Mesendoderm (in vitro differentiated cells): ENCODE measurements at regions not wholly inside any gene's neighbourhood (a gene's known extent, or its start where the extent isn't known, plus 50 kb on each side); places are given as distances from the start of the nearest gene placed in this dataset.
"Not testable (repeated sequence)": the region's sequence is repeated elsewhere in the genome, so short reads cannot be mapped to it uniquely, and the experiment has no call there.

ENCODE experiments used
- DNase-seq: peaks from one replicate; pipeline ENCODE4 v3.0.0; 2013
- H2AK5ac ChIP-seq: 2 replicates; pipeline ENCODE4 v1.6.1; 2013; ENCODE audit warnings: low read length, inconsistent platforms
- H2BK120ac ChIP-seq: 2 replicates; pipeline ENCODE4 v1.6.1; 2013; ENCODE audit warnings: low read depth, mild to moderate bottlenecking, low read length, moderate library complexity, mixed read lengths
- H2BK15ac ChIP-seq: replicated peaks from 2 replicates; pipeline ENCODE4 v1.6.1; 2013; ENCODE audit warnings: low read depth, mild to moderate bottlenecking, moderate library complexity
- H2BK5ac ChIP-seq: 2 replicates; pipeline ENCODE4 v1.6.1; 2013; ENCODE audit warnings: low read length, inconsistent platforms
- H3K18ac ChIP-seq: 2 replicates; pipeline ENCODE4 v1.6.1; 2013; ENCODE audit warnings: mild to moderate bottlenecking, low read length, mixed read lengths
- H3K23ac ChIP-seq: one replicate; pipeline ENCODE4 v1.6.1; 2013; ENCODE audit warnings: low read length
- H3K27ac ChIP-seq: 2 replicates; pipeline ENCODE4 v1.5.1; 2013; ENCODE audit warnings: low read depth, mild to moderate bottlenecking, inconsistent platforms, low read length, moderate library complexity
- H3K27me3 ChIP-seq: 2 replicates; pipeline ENCODE4 v1.6.1; 2013; ENCODE audit warnings: low read length, control low read depth, mild to moderate bottlenecking, inconsistent platforms; ENCODE audit not compliant: insufficient read depth, poor library complexity
- H3K36me3 ChIP-seq: 2 replicates; pipeline ENCODE4 v1.6.1; 2013; ENCODE audit warnings: low read length, inconsistent platforms; ENCODE audit not compliant: control insufficient read depth, insufficient read depth
- H3K4ac ChIP-seq: one replicate; pipeline ENCODE4 v1.6.1; 2013; ENCODE audit warnings: low read depth, mild to moderate bottlenecking, low read length, moderate library complexity
- H3K4me1 ChIP-seq: 2 replicates; pipeline ENCODE4 v1.6.1; 2013; ENCODE audit warnings: low read depth, low read length, inconsistent platforms; ENCODE audit not compliant: control insufficient read depth
- H3K4me2 ChIP-seq: 2 replicates; pipeline ENCODE4 v1.6.1; 2013; ENCODE audit warnings: low read length
- H3K4me3 ChIP-seq: 2 replicates; pipeline ENCODE4 v1.5.1; 2013; ENCODE audit warnings: mild to moderate bottlenecking, low read length
- H3K56ac ChIP-seq: one replicate; pipeline ENCODE4 v1.6.1; 2013; ENCODE audit warnings: low read length
- H3K79me1 ChIP-seq: 2 replicates; pipeline ENCODE4 v1.6.1; 2013; ENCODE audit warnings: low read length, inconsistent platforms
- H3K79me2 ChIP-seq: 2 replicates; pipeline ENCODE4 v1.6.1; 2013; ENCODE audit warnings: mild to moderate bottlenecking, low read length; ENCODE audit not compliant: control insufficient read depth, insufficient read depth
- H3K9ac ChIP-seq: 2 replicates; pipeline ENCODE4 v1.6.1; 2013; ENCODE audit warnings: low read length, inconsistent platforms
- H4K5ac ChIP-seq: one replicate; pipeline ENCODE4 v1.6.1; 2013; ENCODE audit warnings: low read length
- H4K8ac ChIP-seq: one replicate; pipeline ENCODE4 v1.6.1; 2013; ENCODE audit warnings: low read depth, mild to moderate bottlenecking, control low read depth, low read length, moderate library complexity
- WGBS: extraction: QIAGEN DNeasy Blood & Tissue Kit; methylation state at CpG from one replicate; pipeline ENCODE4 v1.1.7; 2013; ENCODE audit warnings: low lambda C conversion rate, missing lambda C conversion rate; ENCODE audit not compliant: insufficient coverage; ENCODE audit errors: extremely low coverage; 5-methylcytosine and 5-hydroxymethylcytosine counted together

DNA sequence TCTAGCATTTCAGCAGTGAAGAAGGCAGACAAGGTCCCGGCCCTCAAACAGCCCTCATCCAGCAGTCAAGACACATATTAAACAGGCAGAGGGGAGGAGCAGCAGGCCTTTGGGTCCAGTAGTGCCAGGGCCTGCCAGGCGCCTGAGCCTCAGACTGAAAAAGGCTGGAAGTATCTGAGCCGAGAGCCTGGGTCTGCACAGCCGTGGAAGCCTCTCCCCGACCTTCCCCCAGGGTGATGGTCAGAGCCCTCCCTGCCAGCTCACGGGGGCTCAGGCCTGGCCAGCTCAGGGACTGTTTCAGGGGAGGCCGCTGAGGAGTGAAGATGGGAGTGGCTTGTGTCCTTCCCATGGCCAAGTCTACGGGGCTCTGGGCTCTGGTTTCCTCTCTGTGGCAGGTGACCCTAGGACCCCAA is 565.2 kb downstream of the PTPRU start:
- H4K5ac ChIP-seq: no peak overlapping the region
- no peaks in the 10 kb centered on the region for H3K36me3 ChIP-seq
- no peak overlapping the region for H3K27ac ChIP-seq
- H3K4me3 ChIP-seq: no peak overlapping the region
- H3K79me1 ChIP-seq: no peaks in the 10 kb centered on the region
- no peak overlapping the region for H2BK15ac ChIP-seq
- no peak overlapping the region for H3K9ac ChIP-seq
- no peak overlapping the region for H3K23ac ChIP-seq
- no peak overlapping the region for H3K18ac ChIP-seq
- no peaks in the 10 kb centered on the region for H3K79me2 ChIP-seq
- H2BK120ac ChIP-seq: no peak overlapping the region
- no peak overlapping the region for H2AK5ac ChIP-seq
- no peak overlapping the region for H3K4me2 ChIP-seq
- H3K4me1 ChIP-seq: no peaks in the 10 kb centered on the region
- no peak overlapping the region for H4K8ac ChIP-seq
- no peak for DNase-seq
- no peak overlapping the region for H2BK5ac ChIP-seq
- H3K56ac ChIP-seq: no peak overlapping the region
- no peaks in the 10 kb centered on the region for H3K27me3 ChIP-seq
- H3K4ac ChIP-seq: no peak overlapping the region
- WGBS: no CpG with 5 or more reads among the region's 8 CpGs

- H3K4me1 ChIP-seq: no peaks in the 10 kb centered on the region
- no peaks in the 10 kb centered on the region for H3K27me3 ChIP-seq
- H2BK15ac ChIP-seq: no peak overlapping the region
- no peaks in the 10 kb centered on the region for H3K79me1 ChIP-seq
- no peak overlapping the region for H3K4me2 ChIP-seq
- no peak overlapping the region for H2BK5ac ChIP-seq
- no peak overlapping the region for H2BK120ac ChIP-seq
- H2AK5ac ChIP-seq: no peak overlapping the region
- no peak for DNase-seq
- no peak overlapping the region for H4K8ac ChIP-seq
- WGBS: no CpG with 5 or more reads among the region's 4 CpGs
- H3K9ac ChIP-seq: no peak overlapping the region
- H3K56ac ChIP-seq: no peak overlapping the region
- H3K4ac ChIP-seq: no peak overlapping the region
- H3K23ac ChIP-seq: no peak overlapping the region
- H3K27ac ChIP-seq: no peak overlapping the region
- H3K4me3 ChIP-seq: no peak overlapping the region
- H3K36me3 ChIP-seq: no peaks in the 10 kb centered on the region
- H4K5ac ChIP-seq: no peak overlapping the region
- H3K79me2 ChIP-seq: no peaks in the 10 kb centered on the region
- H3K18ac ChIP-seq: no peak overlapping the region
Measured at GRCh38 chr1:29801003-29801402, 564.7 kb downstream of the PTPRU start.

DNA sequence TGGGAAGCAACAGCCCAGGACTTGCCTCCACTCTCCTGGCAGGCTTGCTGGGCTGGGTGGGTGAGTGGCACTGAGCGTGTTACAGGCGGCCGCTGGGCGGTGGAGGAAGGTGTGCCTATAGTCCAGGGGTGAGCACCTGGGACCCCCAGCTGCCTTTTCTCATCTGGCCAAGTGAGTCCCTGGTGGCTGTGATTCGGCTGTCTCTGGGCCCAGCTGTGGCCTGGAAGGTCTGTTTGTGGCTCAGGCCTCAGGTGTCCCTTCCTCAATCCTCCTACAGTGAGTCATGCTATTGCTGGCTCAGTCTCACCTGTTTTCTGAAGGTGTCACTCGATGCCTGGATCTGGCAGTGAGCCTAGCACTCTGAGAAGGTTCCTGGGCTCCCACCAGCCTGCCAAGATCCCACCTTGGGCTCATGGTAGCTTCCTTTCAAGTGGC is 564.2 kb downstream of the PTPRU start:
- H3K79me1 ChIP-seq: no peaks in the 10 kb centered on the region
- no peak overlapping the region for H2BK5ac ChIP-seq
- no peak overlapping the region for H3K27ac ChIP-seq
- no peak overlapping the region for H4K5ac ChIP-seq
- no peak overlapping the region for H3K18ac ChIP-seq
- no peak overlapping the region for H3K4ac ChIP-seq
- H2AK5ac ChIP-seq: no peak overlapping the region
- no peaks in the 10 kb centered on the region for H3K27me3 ChIP-seq
- DNase-seq: no peak
- no peaks in the 10 kb centered on the region for H3K4me1 ChIP-seq
- no peaks in the 10 kb centered on the region for H3K36me3 ChIP-seq
- H4K8ac ChIP-seq: no peak overlapping the region
- no peak overlapping the region for H2BK15ac ChIP-seq
- H3K23ac ChIP-seq: no peak overlapping the region
- H2BK120ac ChIP-seq: no peak overlapping the region
- WGBS: no CpG with 5 or more reads among the region's 6 CpGs
- H3K79me2 ChIP-seq: no peaks in the 10 kb centered on the region
- no peak overlapping the region for H3K9ac ChIP-seq
- H3K4me3 ChIP-seq: no peak overlapping the region
- no peak overlapping the region for H3K4me2 ChIP-seq
- H3K56ac ChIP-seq: no peak overlapping the region

- H3K18ac ChIP-seq: no peak overlapping the region
- no peaks in the 10 kb centered on the region for H3K79me2 ChIP-seq
- no peak for DNase-seq
- no peak overlapping the region for H3K27ac ChIP-seq
- no peak overlapping the region for H3K4me3 ChIP-seq
- no peak overlapping the region for H2BK5ac ChIP-seq
- no peak overlapping the region for H2AK5ac ChIP-seq
- no peak overlapping the region for H2BK120ac ChIP-seq
- no peak overlapping the region for H3K4ac ChIP-seq
- no peak overlapping the region for H4K5ac ChIP-seq
- no peaks in the 10 kb centered on the region for H3K79me1 ChIP-seq
- H3K23ac ChIP-seq: no peak overlapping the region
- no peak overlapping the region for H3K56ac ChIP-seq
- no peak overlapping the region for H3K4me2 ChIP-seq
- H2BK15ac ChIP-seq: no peak overlapping the region
- H3K27me3 ChIP-seq: no peaks in the 10 kb centered on the region
- H3K4me1 ChIP-seq: no peaks in the 10 kb centered on the region
- H3K9ac ChIP-seq: no peak overlapping the region
- H3K36me3 ChIP-seq: no peaks in the 10 kb centered on the region
- WGBS: no CpG with 5 or more reads among the region's 5 CpGs
- no peak overlapping the region for H4K8ac ChIP-seq
Measured at GRCh38 chr1:29800120-29800519, 563.8 kb downstream of the PTPRU start.

DNA sequence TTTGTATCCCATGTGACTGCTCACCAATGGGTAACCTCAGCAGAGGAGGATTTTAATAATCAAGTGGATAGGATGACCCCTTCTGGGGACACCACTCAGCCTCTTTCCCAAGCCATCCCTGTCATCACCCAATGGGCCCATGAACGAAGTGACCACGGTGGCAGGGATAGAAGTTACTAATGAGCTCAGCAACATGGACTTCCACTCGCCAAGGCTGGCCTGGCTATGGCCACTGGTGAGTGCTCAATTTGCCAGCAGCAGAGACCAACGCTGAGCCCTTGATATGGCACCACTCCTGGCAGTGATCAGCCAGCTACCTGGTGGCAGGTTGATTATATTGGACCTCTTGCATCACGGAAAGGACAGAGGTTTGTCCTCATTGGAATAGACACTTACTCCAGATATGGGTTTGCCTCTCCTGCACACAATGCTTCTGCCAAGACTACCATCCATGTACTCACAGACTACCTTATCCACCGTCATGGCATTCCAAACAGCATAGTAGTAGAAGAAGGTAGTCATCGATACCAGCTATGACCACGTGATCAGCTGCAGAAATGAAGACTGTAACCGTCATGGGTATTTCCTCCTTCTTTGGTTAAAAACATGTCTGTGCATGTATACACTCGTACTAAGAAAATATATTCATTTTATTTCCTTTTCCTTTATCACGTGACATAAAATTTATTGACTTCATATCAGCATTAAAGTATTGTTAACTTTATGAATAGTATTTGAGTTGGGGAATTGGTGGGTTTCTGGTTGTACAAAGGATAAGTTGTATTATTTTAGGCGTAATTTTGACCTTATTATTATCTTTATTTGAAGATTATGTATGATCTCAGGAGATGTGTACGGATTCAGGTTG is 562.6 kb downstream of the PTPRU start:
- Histone ChIP-seq H3K23ac (no peak overlapping the region), H3K4me2 (no peak overlapping the region), H3K79me2 (no peaks in the 10 kb centered on the region), H3K18ac (no peak overlapping the region), H3K4ac (no peak overlapping the region), H3K56ac (no peak overlapping the region), H3K36me3 (no peaks in the 10 kb centered on the region), H4K8ac (no peak overlapping the region), H2BK15ac (no peak overlapping the region), H2AK5ac (no peak overlapping the region), H3K27me3 (no peaks in the 10 kb centered on the region), H2BK5ac (no peak overlapping the region), H3K4me3 (no peak overlapping the region), H3K79me1 (no peaks in the 10 kb centered on the region), H3K27ac (no peak overlapping the region), H2BK120ac (no peak overlapping the region), H4K5ac (no peak overlapping the region), H3K4me1 (no peaks in the 10 kb centered on the region), H3K9ac (no peak overlapping the region)
- 100% methylated on average over 1 of the region's 13 CpGs for WGBS
- DNase-seq: no peak

GRCh38 chr1:29797125-29797524 is 560.8 kb downstream of the PTPRU start:
- H3K56ac ChIP-seq, H3K79me2 ChIP-seq, H3K4ac ChIP-seq, H3K9ac ChIP-seq, H3K23ac ChIP-seq, H3K27ac ChIP-seq, H4K8ac ChIP-seq, H4K5ac ChIP-seq, H3K79me1 ChIP-seq, H2BK5ac ChIP-seq, H3K36me3 ChIP-seq, H3K4me2 ChIP-seq, H2BK120ac ChIP-seq, H3K4me3 ChIP-seq, H2AK5ac ChIP-seq, DNase-seq, H3K4me1 ChIP-seq, H2BK15ac ChIP-seq, H3K18ac ChIP-seq, H3K27me3 ChIP-seq: not testable (repeated sequence)
- WGBS: no CpG with 5 or more reads among the region's 1 CpG
